Transverse colon (tissue), 4 donors: ENCODE measurements at regions not wholly inside any gene's neighbourhood (a gene's known extent, or its start where the extent isn't known, plus 50 kb on each side); places are given as distances from the start of the nearest gene placed in this dataset.

Source experiments
- DNase-seq: peaks from one replicate; pipeline ENCODE4 v3.0.0-alpha.2; 2019
- H3K27ac ChIP-seq, 4 donors: fragments of 200-600 bp; sonication (generic); 2 replicates each; pipeline ENCODE4 v1.5.1; 2016 to 2018; ENCODE audit warnings: inconsistent platforms in 4 of 4
- H3K27me3 ChIP-seq: fragments of 200-600 bp; sonication (generic); 2 replicates; pipeline ENCODE4 v1.5.1; 2017; ENCODE audit warnings: inconsistent platforms
- H3K36me3 ChIP-seq, 4 donors: fragments of 200-600 bp; sonication (generic); 2 replicates each; pipeline ENCODE4 v1.5.1; 2017 to 2019; ENCODE audit warnings: inconsistent platforms in 4 of 4
- H3K4me1 ChIP-seq, 4 donors: fragments of 200-600 bp; sonication (generic); 2 replicates each; pipeline ENCODE4 v1.5.1; 2017 to 2020; ENCODE audit warnings: inconsistent platforms in 4 of 4
- H3K4me3 ChIP-seq, 4 donors: fragments of 200-600 bp; sonication (generic); 1 replicate in 1 of 4; 2 replicates in 3 of 4; pipeline versions ENCODE4 v1.5.1 to v1.6.1; 2017 to 2019; ENCODE audit warnings: inconsistent platforms in 4 of 4
- H3K9me3 ChIP-seq, 2 donors: fragments of 200-600 bp; sonication (generic); 2 replicates each; pipeline ENCODE4 v1.5.1; 2017 to 2019; ENCODE audit warnings: inconsistent platforms in 2 of 2
- CTCF ChIP-seq, 5 experiments: fragments of 200-600 bp in 3 of 5; fragments of 450-650 bp in 2 of 5; sonication (generic) in 3 of 5; IDR thresholded peaks; 1 replicate in 2 of 5; 2 replicates in 3 of 5; pipeline ENCODE4 v1.5.1; 2016 to 2017; ENCODE audit warnings: antibody characterized with exemption in 5 of 5, inconsistent platforms in 3 of 5, mild to moderate bottlenecking in 2 of 5, moderate library complexity in 1 of 5
- EP300 ChIP-seq: sonication (generic); formaldehyde crosslinking; IDR thresholded peaks from one replicate; pipeline ENCODE4 v1.6.1; 2017; ENCODE audit warnings: antibody characterized with exemption, low read depth
- POLR2A ChIP-seq: fragments of 450-650 bp; IDR thresholded peaks from one replicate; pipeline ENCODE4 v1.6.1; 2016; ENCODE audit warnings: antibody characterized with exemption, mild to moderate bottlenecking, moderate library complexity
- POLR2AphosphoS5 ChIP-seq, 3 donors: sonication (generic); formaldehyde crosslinking; IDR thresholded peaks; one replicate each; pipeline ENCODE4 v1.6.1; 2016; ENCODE audit warnings: antibody characterized with exemption in 3 of 3
- WGBS, 2 donors: methylation state at CpG; one replicate each; pipeline ENCODE4 v1.1.5; 2018; ENCODE audit warnings: low coverage in 1 of 2; 5-methylcytosine and 5-hydroxymethylcytosine counted together
- in situ Hi-C, 4 donors: fragments of 200-750 bp; cut with MboI; loops; one replicate each; pipeline versions ENCODE4 v1.15.0 to v1.15.1; 2017; ENCODE audit warnings: low sequenced_read_pairs in 3 of 4, low pct_ligation_motif_present in 1 of 4, low pct_unique_long_range_greater_than_20kb in 1 of 4
- intact Hi-C: fragments of 100-400 bp; cut with DNase I; formaldehyde crosslinking; loops from one replicate; pipeline ENCODE4 v1.15.1; 2023; ENCODE audit warnings: low total_unique reads

- 76% methylated on average over 2 of the region's 2 CpGs; no CpG with 5 or more reads in 1 of the 2 donors for WGBS, 2 donors
- no peak for TF ChIP-seq POLR2A
- no peak for TF ChIP-seq CTCF (IDR thresholded peaks at IDR 0.05)
- TF ChIP-seq EP300: no peak
- TF ChIP-seq POLR2AphosphoS5 (IDR thresholded peaks at IDR 0.05): no peak
- Histone ChIP-seq H3K27ac (peak overlapping the region in 2 of 4 donors; percentile 7 to 15), H3K4me3 (no peak overlapping the region), H3K27me3 (no peaks in the 10 kb centered on the region), H3K9me3 (no peaks in the 10 kb centered on the region), H3K4me1 (peaks cover 4 to 33% (median 14%) of the 10 kb centered on the region in 4 donors), H3K36me3 (no peaks in the 10 kb centered on the region)
- in situ Hi-C loops (no loop called here), intact Hi-C loops (no loop called here)
- no peak for DNase-seq
Observed at GRCh38 chr1:185483664-185484450, 166.8 kb upstream of the IVNS1ABP start.

- 47 to 64% methylated on average over 1 of the region's 1 CpG for WGBS, 2 donors
- no peaks in the 10 kb centered on the region for H3K9me3 ChIP-seq
- H3K27ac ChIP-seq: peak overlapping the region in 1 of 4 donors; percentile 7
Observed at GRCh38 chr1:185483217-185483616, 166.2 kb upstream of the IVNS1ABP start.

GRCh38 chr1:185480545-185480944, 163.5 kb upstream of the IVNS1ABP start:
- no peaks in the 10 kb centered on the region for H3K36me3 ChIP-seq
- DNase-seq: no peak
- H3K27ac ChIP-seq: no peak overlapping the region
- intact Hi-C loops: loop anchor here (2.0 kb wide), 1 partner anchor 48 kb away; no protein-coding TSS in a partner anchor
- WGBS, 2 donors: 71 to 83% methylated on average over 2 of the region's 2 CpGs
- H3K9me3 ChIP-seq: no peaks in the 10 kb centered on the region
- H3K27me3 ChIP-seq: no peaks in the 10 kb centered on the region
- in situ Hi-C loops: no loop called here
- no peak overlapping the region for H3K4me3 ChIP-seq
- peaks cover 4 to 41% (median 12%) of the 10 kb centered on the region in 4 donors for H3K4me1 ChIP-seq
- TF ChIP-seq EP300 (no peak), CTCF (IDR thresholded peaks at IDR 0.05) (no peak), POLR2AphosphoS5 (IDR thresholded peaks at IDR 0.05) (no peak), POLR2A (no peak)

More at GRCh38 chr1:185483217-185483616, 166.2 kb upstream of the IVNS1ABP start:
- intact Hi-C loops: no loop called here
- in situ Hi-C loops: no loop called here
- H3K4me3 ChIP-seq: no peak overlapping the region
- peaks cover 2 to 32% (median 12%) of the 10 kb centered on the region in 4 donors for H3K4me1 ChIP-seq
- no peaks in the 10 kb centered on the region for H3K36me3 ChIP-seq
- TF ChIP-seq POLR2A (no peak), POLR2AphosphoS5 (IDR thresholded peaks at IDR 0.05) (no peak), EP300 (no peak), CTCF (IDR thresholded peaks at IDR 0.05) (no peak)
- H3K27me3 ChIP-seq: no peaks in the 10 kb centered on the region
- no peak for DNase-seq

GRCh38 chr1:185479796-185480195, 162.8 kb upstream of the IVNS1ABP start:
- H3K36me3 ChIP-seq: no peaks in the 10 kb centered on the region
- no peak for DNase-seq
- no peak for TF ChIP-seq CTCF (IDR thresholded peaks at IDR 0.05)
- no peak for TF ChIP-seq EP300
- no peak for TF ChIP-seq POLR2A
- TF ChIP-seq POLR2AphosphoS5 (IDR thresholded peaks at IDR 0.05): no peak
- intact Hi-C loops (loop anchor here (2.0 kb wide), 1 partner anchor 47 kb away; no protein-coding TSS in a partner anchor), in situ Hi-C loops (no loop called here)
- no peaks in the 10 kb centered on the region for H3K9me3 ChIP-seq
- no peak overlapping the region for H3K4me3 ChIP-seq
- H3K27ac ChIP-seq: peak overlapping the region in 2 of 4 donors; percentile 65 to 78
- WGBS, 2 donors: 40 to 44% methylated on average over 4 to 5 of the region's 5 CpGs
- H3K4me1 ChIP-seq: peaks cover 4 to 43% (median 12%) of the 10 kb centered on the region in 4 donors
- H3K27me3 ChIP-seq: no peaks in the 10 kb centered on the region
